NCI-H1417 (cell line): ENCODE measurements at regions not wholly inside any gene's neighbourhood (a gene's known extent, or its start where the extent isn't known, plus 50 kb on each side); places are given as distances from the start of the nearest gene placed in this dataset.
"Not testable (repeated sequence)": the region's sequence is repeated elsewhere in the genome, so short reads cannot be mapped to it uniquely, and the experiment has no call there.

Source experiments
- DNase-seq, 3 experiments: peaks; one replicate each; lab custom pipeline; 2025; lab: John Stamatoyannopoulos, UW

GRCh38 chr7:119868387-119868786, 404.6 kb upstream of the KCND2 start:
- DNase-seq, result no peak

- DNase-seq, result no peak
These were observed 393.1 kb upstream of the KCND2 start for GRCh38 chr7:119879835-119880234.

GRCh38 chr7:119886007-119886406, 387.0 kb upstream of the KCND2 start:
- DNase-seq, result no peak

- DNase-seq, result not testable (repeated sequence)
These were observed 386.4 kb upstream of the KCND2 start for GRCh38 chr7:119886525-119886924.

DNA sequence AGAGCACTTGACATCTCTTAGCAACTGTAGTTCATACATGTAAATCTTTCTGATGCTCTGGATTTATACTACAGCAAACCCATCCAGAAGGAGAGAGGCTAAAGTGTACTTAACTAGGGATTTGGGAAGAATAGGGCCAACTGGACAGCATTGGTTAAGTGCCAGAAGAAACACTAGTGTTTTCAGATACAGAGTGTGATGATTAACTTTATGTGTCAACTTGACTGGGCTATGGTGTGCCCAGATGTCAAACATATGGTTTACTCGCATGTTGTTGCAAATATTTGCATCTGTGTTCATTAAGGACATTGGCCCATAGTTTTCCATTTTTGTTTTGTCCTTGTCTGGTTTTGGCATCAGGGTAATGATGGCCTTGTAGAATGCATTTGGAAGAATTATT, 384.7 kb upstream of the KCND2 start:
- peak in 1 of 3 experiments; percentile 68 for DNase-seq

DNA sequence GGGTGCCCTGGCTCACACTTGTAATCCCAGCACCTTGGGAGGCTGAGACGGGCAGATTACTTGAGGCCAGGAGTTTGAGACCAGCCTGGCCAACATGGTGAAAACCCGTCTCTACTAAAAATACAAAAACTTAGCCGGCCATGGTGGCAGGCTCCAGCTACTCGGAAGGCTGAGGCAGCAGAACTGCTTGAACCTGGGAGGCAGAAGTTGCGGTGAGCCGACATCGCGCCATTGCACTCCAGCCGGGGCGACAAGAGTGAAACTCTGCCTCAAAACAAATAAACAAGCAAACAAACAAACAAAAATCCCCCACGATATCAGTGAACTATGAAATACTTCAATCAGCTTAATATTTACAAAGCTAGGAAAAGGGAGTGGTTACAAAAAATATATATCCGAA, 382.3 kb upstream of the KCND2 start:
- no peak for DNase-seq

DNA sequence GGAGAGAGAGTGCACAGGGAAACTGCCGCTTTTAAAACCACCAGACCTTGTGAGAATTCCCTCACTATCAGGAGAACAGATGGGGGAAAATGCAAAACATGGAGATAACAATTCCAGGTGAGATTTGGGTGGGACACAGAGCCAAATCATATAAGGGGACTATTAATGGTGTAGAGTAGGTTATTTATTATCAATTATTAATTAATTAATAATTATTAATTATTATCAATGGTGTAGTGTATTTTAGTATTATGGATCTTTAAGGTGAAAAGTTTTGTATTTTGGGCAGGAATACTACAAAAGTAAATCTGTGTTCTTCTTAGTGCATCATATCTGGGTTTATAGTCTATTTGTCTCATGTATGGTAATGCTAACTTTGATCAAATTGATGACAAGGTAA, 377.7 kb upstream of the KCND2 start:
- no peak for DNase-seq

- DNase-seq, result no peak
These were observed 376.6 kb upstream of the KCND2 start for GRCh38 chr7:119896386-119896785.

DNA sequence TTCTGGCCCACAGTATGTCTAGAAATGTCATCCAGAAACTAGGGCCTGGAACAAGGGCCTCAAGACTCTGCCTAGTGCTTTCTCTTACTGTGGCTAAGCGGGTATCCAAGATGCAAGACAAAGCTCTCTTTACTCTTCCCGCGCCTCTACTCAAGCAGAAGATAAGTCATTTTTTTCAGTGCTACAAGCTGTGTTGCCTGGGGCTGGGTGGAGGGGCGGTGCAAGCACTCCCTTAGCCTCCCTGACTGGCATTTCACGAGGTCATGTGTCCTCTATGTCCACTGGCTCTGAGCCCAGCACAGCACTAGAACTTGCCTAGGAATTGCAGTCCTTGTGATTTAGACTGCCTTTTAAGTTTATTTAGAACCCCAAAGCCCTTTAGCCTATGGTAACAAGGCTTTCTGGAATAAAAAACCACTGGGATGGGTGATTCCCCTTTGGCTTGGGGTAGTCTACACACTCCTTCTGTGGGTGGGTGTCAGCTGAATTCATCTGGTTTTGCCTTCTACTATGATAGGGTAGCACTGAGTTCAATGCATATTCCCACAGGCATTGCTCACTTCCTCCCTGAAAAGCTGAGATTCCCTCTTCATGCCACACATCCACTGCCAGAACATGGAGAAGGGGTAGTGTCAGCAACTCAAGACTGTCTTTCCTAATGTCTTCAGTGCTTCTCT, 371.8 kb upstream of the KCND2 start:
- DNase-seq, result no peak

DNA sequence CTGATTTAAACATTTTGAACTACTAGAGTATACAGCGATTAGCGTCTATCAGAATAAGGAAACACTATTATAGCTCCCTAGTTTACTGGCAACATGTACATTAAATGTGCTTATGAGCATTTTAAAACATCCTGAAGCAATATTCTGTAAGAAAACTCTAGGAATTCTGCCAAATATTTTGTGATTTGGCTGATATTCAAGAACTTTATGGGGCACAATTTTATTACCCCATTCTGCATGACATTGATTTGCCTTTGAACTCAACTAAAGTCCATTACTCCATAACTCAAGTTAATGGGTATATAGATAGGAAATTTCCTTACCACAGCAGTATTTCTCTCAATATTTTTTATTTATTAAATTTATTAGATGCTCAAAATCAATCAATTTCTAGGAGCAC, 369.9 kb upstream of the KCND2 start:
- no peak for DNase-seq

- DNase-seq, result no peak
These were observed 367.5 kb upstream of the KCND2 start for GRCh38 chr7:119905495-119905894.

DNA sequence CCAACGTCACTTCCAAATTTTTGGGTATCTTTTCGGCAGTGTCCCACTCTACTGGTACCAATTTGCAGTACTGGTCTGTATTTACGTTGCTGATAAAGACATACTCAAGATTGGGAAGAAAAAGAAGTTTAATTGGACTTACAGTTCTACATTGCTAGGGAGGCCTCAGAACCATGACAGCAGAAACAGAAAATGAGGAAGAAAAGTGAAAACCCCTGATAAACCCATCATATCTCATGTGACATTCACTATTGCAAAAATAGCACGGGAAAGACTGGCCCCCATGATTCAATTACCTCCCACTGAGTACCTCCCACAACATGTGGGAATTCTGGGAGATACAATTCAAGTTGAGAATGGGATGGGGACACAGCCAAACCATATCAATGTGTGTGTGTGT, 364.0 kb upstream of the KCND2 start:
- DNase-seq, result no peak

DNA sequence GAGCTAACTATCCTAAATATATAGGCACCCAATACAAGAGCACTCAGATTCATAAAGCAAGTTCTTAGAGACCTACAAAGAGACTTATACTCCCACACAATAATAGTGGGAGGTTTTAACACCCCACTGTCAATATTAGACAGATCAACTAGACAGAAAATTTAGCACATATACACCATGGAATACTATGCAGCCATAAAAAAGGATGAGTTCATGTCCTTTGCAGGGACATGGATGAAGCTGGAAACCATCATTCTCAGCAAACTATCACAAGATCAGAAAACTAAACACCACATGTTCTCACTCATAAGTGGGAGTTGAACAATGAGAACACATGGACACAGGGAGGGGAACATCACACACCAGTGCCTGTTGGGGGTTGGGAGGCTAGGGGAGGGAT, 358.9 kb upstream of the KCND2 start:
- not testable (repeated sequence) for DNase-seq

DNA sequence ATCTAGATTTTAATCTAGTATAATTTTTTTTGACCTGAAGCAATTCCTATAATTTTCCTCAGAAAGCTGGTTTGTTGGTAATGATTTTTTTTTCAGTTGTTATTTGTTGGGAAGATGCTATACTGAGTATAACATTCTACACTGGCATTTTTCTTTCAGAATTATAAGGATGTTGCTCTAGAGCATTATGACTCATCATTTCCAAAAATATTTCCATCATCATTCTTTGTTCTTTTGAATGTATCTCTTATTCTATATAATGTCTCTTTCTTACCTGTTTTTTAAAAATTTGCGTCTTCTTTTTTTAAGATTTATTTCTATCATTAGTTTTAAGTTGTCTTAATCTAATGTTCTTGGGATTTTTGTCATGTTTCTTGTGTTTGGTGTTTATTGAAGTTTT, 356.5 kb upstream of the KCND2 start:
- DNase-seq, result no peak

DNA sequence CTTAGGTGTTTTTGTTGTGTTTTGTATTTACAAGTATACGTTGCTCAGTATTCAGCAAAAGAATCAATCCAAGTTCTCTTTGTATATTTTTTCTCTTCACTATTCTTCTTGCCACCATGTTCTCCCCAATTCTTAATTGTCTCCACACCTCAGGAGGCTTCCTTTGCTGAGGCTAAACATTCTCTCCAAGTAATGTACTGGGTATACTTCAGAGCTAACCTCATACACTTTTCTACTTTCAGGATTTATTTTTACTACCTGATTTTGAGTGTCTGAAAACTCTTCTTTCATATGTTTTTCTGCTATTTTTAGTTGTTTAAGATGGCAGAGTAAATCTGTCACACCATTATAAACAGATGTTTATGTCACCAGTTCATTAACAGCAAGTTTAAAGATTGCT, 354.8 kb upstream of the KCND2 start:
- no peak for DNase-seq

GRCh38 chr7:119919986-119920385, 353.0 kb upstream of the KCND2 start:
- no peak for DNase-seq

DNA sequence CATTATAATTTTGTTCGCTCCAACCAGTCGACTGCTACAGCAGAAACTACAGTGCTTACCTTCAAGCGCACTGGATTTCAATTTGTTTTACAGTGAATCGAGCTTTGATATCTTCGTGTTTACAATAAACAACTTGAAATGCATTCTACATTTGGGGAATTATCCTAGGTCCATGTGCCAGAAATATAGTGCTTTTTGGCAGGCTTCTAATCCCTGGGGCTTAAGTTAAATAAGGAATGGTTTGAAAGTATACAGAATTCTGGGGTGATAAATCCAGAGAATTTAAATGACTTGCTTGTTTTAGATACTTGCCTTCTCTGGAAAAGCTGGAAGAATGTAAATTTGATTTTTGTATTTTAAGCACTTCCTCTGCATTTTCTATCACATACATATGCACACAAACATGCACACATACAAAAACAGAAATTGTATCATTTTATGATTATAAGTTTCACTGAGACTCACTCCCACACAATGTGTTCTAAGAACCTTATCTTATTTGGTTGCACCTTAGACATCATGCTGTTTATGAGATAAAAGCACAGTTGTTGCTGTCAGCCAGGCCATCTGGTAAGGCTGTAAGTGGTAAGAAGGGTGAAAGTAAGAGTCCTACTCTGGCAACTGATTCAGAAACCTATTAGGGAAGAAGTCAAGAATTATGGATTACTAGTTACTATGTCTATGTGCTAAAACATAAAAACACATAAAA, 347.2 kb upstream of the KCND2 start:
- DNase-seq, result peak in 1 of 3 experiments; percentile 18

DNA sequence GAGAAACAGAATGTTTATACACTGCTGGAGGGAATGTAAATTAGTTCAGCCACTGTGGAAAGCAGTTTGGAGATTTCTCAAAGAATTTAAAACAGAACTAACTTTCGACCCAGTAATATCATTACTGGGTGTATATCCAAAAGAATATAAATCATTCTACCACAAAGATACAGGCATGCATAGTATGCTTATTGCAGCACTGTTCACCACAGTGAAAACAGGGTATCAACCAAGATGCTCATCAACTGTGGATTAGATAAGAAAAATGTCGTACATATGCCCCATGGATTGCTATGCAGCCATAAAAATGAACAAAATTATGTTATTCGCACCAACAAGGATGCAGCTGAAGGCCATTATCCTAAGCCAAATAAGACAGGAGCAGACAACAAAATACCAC, 343.1 kb upstream of the KCND2 start:
- no peak for DNase-seq

DNA sequence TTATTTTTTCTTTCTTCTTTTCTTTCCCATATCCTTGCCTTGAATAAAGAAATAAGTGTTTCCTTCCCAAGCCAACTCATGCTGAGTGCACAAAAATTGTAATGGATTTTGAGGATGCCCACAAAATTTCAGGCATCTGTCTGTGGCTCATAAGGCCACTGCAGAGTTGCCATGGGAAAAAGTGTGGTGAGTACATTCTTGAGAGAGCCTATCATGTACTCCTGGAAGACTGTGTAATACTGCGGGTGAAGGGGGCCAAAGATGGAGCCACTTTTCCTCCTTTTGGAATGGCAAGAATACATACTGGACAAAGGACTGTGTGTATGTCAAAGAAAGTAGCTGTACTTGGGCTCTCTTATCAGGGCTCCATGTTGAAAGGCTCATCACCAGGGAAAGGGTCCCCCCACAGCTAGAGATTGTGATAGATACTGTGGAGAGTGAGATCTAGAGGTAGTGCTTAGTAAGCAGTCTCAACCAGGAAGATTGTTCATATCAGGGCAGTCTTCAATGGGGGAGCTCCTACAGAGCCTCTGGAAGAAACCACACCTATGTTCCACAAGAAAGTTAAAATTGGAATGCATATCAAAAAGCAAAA, 341.6 kb upstream of the KCND2 start:
- no peak for DNase-seq

GRCh38 chr7:119935418-119936025, 337.5 kb upstream of the KCND2 start:
- peak; percentile 14 to 80 (median 50) for DNase-seq

- DNase-seq, result no peak
These were observed 336.1 kb upstream of the KCND2 start for GRCh38 chr7:119936836-119937235.

DNA sequence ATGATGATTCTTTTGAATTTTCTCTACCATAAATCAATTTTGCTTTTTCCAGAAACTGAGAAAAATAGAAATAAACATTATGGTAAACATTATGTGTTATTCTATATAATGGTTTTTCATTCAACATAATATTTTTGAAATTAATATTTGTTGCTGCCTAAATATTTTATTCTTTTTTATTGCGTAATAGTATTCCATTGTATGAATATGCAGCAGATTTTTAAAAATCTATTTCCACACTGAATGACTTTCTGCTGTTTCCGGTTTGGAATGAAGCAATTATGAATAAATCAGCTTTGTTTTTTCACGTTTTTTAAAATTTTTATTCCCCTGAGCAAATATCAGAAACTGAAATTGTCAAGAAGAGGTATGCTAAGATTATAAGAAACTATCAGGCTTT, 335.2 kb upstream of the KCND2 start:
- DNase-seq, result no peak
